Left ventricle myocardium inferior (tissue), 1 donor: ENCODE measurements at regions not wholly inside any gene's neighbourhood (a gene's known extent, or its start where the extent isn't known, plus 50 kb on each side); places are given as distances from the start of the nearest gene placed in this dataset.

ENCODE experiments used
- DNase-seq: peaks from one replicate; pipeline ENCODE4 v3.0.0-alpha.2; 2020
- H3K27ac ChIP-seq: fragments of 200-600 bp; replicated peaks from 2 replicates; pipeline ENCODE4 v1.8.0; 2021
- H3K27me3 ChIP-seq: fragments of 200-600 bp; 2 replicates; pipeline ENCODE4 v1.8.0; 2021; ENCODE audit warnings: low read depth
- H3K36me3 ChIP-seq: fragments of 200-600 bp; 2 replicates; pipeline ENCODE4 v1.8.0; 2021
- H3K4me1 ChIP-seq: fragments of 200-600 bp; 2 replicates; pipeline ENCODE4 v1.8.0; 2021
- H3K4me3 ChIP-seq: fragments of 200-600 bp; 2 replicates; pipeline ENCODE4 v1.8.0; 2021; ENCODE audit warnings: mild to moderate bottlenecking, moderate library complexity
- H3K9me3 ChIP-seq: fragments of 200-600 bp; replicated peaks from 2 replicates; pipeline ENCODE4 v1.8.0; 2021
- CTCF ChIP-seq: fragments of 200-600 bp; IDR thresholded peaks from 2 replicates; pipeline ENCODE4 v1.8.0; 2021; ENCODE audit warnings: antibody characterized with exemption, mild to moderate bottlenecking, borderline replicate concordance
- intact Hi-C: fragments of 100-400 bp; cut with micrococcal nuclease; formaldehyde crosslinking; loops from one replicate; pipeline ENCODE4 v1.11.0; 2022
- donor health status: DM: no; HTN: yes; CAD: no; lungs with severe emphysema.

GRCh38 chr5:165574100-165574499, 2068.7 kb downstream of the MAT2B start:
- intact Hi-C loops, result no loop called here
- H3K36me3 ChIP-seq, result no peaks in the 10 kb centered on the region
- no peak for TF ChIP-seq CTCF

GRCh38 chr5:165576678-165577275, 2071.4 kb downstream of the MAT2B start:
- Histone ChIP-seq H3K27me3 (no peaks in the 10 kb centered on the region), H3K27ac (no peak overlapping the region), H3K4me3 (no peak overlapping the region), H3K4me1 (no peaks in the 10 kb centered on the region), H3K36me3 (no peaks in the 10 kb centered on the region), H3K9me3 (peaks cover 9% of the 10 kb centered on the region)
- DNase-seq, result no peak
- no peak for TF ChIP-seq CTCF
- intact Hi-C loops, result no loop called here

More at GRCh38 chr5:165574100-165574499, 2068.7 kb downstream of the MAT2B start:
- Histone ChIP-seq H3K4me1 (no peaks in the 10 kb centered on the region), H3K9me3 (peaks cover 12% of the 10 kb centered on the region), H3K4me3 (no peak overlapping the region), H3K27ac (no peak overlapping the region), H3K27me3 (no peaks in the 10 kb centered on the region)
- DNase-seq, result no peak

- H3K36me3 ChIP-seq, result no peaks in the 10 kb centered on the region
- no peak for TF ChIP-seq CTCF
- no peak overlapping the region for H3K4me3 ChIP-seq
- H3K27me3 ChIP-seq, result no peaks in the 10 kb centered on the region
- peaks cover 9% of the 10 kb centered on the region for H3K9me3 ChIP-seq
- no peaks in the 10 kb centered on the region for H3K4me1 ChIP-seq
- DNase-seq, result no peak
- no peak overlapping the region for H3K27ac ChIP-seq
- intact Hi-C loops, result no loop called here
Observed at GRCh38 chr5:165579911-165580310, 2074.5 kb downstream of the MAT2B start.

- Histone ChIP-seq H3K9me3 (no peaks in the 10 kb centered on the region), H3K4me3 (no peak overlapping the region), H3K27ac (no peak overlapping the region), H3K27me3 (no peaks in the 10 kb centered on the region), H3K36me3 (no peaks in the 10 kb centered on the region), H3K4me1 (no peaks in the 10 kb centered on the region)
- no peak for TF ChIP-seq CTCF
- no peak for DNase-seq
- intact Hi-C loops, result no loop called here
Observed at GRCh38 chr5:165594693-165595092, 2089.3 kb downstream of the MAT2B start.

- DNase-seq, result no peak
- no peaks in the 10 kb centered on the region for H3K9me3 ChIP-seq
- H3K27me3 ChIP-seq, result no peaks in the 10 kb centered on the region
- no peak for TF ChIP-seq CTCF
- H3K27ac ChIP-seq, result no peak overlapping the region
- H3K4me1 ChIP-seq, result no peaks in the 10 kb centered on the region
- no peak overlapping the region for H3K4me3 ChIP-seq
- H3K36me3 ChIP-seq, result no peaks in the 10 kb centered on the region
- intact Hi-C loops, result no loop called here
Observed at GRCh38 chr5:165602529-165602928, 2097.1 kb downstream of the MAT2B start.
